GM03348 (cell line): ENCODE measurements at regions not wholly inside any gene's neighbourhood (a gene's known extent, or its start where the extent isn't known, plus 50 kb on each side); places are given as distances from the start of the nearest gene placed in this dataset.

Experiments used
- DNase-seq: peaks from one replicate; pipeline ENCODE4 v3.0.0; 2012; ENCODE audit warnings: low spot score

DNA sequence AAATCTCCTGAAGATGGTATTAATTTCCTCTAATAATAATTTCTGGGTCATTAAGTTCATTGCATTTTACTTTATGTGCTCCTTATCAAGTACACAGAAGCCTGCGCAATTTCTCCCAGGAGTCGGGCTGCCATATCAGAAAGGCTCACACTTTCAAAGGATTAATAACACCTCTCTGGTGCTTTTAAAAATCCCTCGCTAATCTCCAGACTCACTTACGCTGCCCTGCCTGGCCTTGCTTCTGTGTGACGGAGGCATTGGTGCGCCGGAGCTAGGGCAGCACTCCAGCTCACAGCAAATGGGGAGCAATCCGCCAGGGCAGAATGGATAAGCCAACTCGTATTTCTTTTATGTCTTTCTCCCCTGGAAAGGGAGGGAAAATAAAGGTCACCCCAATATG lies 300.8 kb downstream of the EFNB2 start:
- DNase-seq: no peak

DNA sequence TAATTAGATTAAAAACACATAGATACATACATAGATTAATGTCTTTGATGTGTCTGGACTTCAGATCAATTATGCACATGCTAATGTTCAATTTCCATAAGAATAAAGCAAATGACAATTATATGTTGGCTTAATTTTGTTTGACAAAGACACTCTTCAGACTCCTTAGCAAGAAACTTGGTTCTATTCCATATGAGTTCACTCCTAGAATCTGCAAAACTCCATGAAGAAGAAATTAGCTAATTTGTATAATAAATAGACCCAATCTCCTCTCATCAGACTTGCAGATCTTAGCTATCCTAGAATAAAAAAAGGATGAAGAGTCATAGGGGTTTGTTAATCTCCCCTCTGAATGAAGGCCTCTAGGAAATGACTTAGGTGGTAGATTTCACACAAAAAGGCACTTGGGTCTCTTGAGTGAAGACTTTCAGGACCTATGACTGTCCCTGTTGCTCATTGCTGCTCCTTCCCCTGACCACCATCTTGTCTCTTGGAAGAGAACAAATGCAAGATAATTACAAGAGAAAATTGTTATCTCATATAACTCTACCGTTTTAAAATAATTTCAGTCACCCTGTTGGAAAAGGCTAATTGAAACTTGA lies 302.2 kb downstream of the EFNB2 start:
- no peak for DNase-seq

DNA sequence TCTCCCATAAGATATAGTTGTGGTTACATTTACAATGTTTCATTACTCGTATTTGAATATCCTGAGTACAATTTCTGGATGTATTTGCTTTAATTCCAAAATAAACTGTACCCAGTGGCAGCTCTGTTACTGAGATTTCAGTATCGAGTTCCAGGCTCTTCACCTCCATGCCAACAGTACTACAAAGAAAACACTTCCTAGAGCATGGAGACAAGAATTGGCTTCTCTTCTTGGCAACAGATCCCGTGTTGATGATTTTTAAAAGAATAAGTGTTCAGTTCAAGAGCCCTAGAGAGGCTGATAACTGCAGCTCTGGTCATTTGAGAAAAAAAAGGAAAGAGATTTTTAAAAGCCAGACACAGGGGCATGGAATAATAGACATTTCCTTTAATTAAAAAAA lies 302.8 kb downstream of the EFNB2 start:
- no peak for DNase-seq

- no peak for DNase-seq
Measured at GRCh38 chr13:106230450-106230849, 305.0 kb downstream of the EFNB2 start.

DNA sequence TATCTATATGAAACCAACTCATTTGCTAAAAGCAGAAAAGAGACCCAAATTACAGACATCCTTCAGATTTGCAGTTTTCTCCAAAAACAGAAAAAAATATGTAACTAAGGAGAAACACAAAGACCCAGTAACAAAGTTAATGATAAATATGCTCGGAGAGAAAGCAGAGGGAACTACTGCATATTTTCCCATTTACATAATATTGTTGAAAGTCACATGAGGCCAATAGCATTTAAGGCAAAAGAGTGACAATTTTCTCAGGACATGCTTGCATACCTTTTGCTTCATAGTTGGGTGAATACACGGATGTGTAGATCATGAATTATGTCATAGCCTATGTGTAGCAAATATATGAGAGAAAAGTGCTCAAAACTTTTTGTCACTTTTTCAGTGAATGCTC lies 310.3 kb downstream of the EFNB2 start:
- DNase-seq: no peak

GRCh38 chr13:106220211-106220610 lies 315.3 kb downstream of the EFNB2 start:
- DNase-seq: no peak

GRCh38 chr13:106213028-106213757 lies 322.3 kb downstream of the EFNB2 start:
- DNase-seq: peak; percentile 20

- peak; percentile 17 for DNase-seq
Measured at GRCh38 chr13:106212386-106213010, 323.0 kb downstream of the EFNB2 start.

DNA sequence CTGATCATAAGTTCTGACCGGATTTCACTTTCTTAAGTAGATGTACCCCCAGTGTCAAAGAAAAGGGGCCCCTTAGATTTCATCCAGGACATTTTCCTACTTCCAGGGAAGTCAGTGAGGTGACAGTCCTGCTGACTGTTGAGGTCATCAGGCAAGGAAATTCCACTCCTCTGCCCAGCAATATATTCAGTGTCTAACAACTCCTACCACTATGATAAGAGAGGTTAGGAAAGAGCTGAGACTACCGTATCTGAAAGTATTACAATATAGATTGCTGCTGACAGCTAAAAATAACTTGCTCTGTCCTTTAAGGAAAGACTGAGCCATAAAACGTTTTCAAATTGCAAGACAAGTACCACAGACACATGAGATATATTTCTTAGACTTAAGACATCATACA lies 325.1 kb downstream of the EFNB2 start:
- no peak for DNase-seq

DNA sequence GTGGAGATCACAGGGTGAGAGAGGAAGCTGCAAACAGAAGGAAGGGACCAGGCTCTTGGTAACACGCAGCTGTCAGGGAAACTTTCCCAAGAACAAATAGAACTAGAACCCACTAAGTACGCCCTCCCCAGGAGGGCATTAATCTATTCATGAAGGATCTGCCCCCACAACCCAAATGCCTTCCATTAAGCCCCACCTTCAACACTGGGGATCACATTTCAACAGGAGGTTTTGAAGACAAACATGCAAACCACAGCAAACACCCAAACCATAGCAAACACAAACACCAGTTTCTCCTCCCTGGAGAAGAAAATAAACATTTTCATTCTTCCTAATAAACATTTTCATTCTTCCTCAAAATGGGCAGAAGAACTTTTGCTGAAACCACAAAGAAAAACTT lies 329.6 kb downstream of the EFNB2 start:
- no peak for DNase-seq

DNA sequence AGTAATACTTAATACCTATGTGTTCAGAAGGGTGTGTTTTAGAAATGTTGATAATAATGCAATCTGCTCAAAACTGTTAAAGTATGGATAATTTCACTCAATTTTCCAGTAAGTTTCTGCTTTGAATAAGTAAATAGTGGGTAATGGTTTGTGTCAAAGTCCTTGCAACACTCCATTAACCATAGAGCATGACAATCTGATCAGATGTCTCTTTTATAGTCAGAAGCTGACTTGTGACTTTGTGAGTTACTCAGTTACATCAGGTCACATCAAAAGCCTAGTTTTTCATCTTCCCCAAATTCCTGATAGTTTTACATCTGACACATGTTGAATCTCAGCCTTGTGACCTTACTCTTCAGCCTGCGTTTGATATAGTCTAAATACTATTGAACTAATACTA lies 338.0 kb downstream of the EFNB2 start:
- no peak for DNase-seq

GRCh38 chr13:106187501-106188095 lies 347.9 kb downstream of the EFNB2 start:
- DNase-seq: no peak

DNA sequence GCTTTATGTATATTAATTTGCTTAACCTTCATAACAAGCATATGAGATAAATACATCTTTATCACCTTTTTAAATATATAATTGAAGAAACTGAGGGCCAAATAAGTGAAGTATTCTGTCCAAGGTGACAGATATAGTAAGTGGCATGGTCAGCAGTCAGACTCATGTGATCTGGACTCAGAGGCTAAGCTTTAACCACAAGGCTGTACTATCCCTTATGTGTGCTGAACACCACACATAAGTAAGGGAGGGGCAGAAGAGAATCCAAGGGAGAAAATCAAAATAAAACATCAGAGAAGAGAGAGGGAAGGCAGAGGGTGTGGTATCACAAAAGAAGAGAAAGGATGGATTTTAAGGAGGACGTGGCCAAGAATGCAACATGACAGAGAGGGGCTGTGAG lies 348.4 kb downstream of the EFNB2 start:
- no peak for DNase-seq

DNA sequence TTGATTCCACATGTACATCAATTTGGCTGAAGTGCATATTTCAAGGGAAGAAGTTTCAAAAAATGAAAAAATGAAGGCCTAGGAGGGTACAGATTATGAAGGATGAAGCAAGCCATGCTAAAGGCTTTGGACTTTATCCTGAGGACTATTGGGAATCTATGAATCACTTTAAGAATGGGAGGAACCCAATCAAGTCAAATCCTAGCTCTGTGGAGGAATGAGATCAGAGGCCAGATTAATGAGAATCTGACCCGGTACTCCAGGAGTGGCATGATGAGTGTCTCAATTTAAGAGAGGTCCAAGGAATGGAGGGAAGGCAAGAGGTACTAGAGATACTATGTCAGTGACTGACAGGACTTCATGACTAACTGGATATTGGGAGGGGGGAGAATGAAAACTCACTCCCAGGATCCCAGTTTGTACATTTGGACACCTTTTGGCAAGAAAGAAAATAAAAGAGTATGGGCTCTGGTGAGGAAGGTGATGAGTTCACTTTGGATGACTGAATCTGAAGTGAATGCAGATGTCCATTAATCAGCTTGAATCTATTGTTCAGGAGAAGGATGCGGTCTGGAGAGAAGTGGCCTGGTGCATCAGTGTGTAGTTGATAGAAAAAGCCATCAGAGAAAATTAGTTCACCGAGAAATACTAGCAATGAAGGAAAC lies 349.0 kb downstream of the EFNB2 start:
- DNase-seq: no peak

- no peak for DNase-seq
Measured at GRCh38 chr13:106184790-106185189, 350.7 kb downstream of the EFNB2 start.

DNA sequence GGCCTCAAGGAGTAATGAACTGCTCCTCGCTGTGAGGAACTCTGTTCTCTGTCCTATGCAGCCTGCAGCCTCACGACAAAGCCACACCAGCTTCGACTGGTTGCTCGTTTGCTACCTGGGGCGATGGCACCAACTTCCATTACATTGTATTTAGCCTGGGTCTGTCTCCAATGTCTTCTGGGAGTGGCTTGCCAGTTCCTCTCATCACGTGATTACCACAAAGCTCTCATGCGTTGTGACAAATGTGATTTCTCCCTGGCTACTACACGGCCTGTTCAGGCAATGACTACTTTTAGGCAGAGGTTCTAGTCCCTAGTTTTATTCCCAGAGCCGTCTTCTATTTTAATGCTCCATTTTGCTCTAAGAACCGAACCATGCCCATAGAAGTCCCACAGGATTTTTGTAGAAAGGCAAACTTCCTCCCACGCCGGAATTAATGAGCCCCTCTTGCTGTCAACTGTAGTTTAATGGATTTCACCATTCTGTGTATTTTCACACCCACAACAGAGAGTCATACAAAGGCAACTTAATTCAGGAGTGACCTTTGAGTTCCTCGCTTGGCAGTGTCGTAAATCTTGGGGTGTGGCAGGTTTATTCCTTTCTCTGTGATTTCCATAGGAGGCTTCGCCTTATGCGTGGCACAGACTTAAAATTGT lies 351.9 kb downstream of the EFNB2 start:
- DNase-seq: no peak

- peak; percentile 87 for DNase-seq
Measured at GRCh38 chr13:106182404-106182803, 353.1 kb downstream of the EFNB2 start.

- DNase-seq: no peak
Measured at GRCh38 chr13:106178816-106179215, 356.6 kb downstream of the EFNB2 start.

DNA sequence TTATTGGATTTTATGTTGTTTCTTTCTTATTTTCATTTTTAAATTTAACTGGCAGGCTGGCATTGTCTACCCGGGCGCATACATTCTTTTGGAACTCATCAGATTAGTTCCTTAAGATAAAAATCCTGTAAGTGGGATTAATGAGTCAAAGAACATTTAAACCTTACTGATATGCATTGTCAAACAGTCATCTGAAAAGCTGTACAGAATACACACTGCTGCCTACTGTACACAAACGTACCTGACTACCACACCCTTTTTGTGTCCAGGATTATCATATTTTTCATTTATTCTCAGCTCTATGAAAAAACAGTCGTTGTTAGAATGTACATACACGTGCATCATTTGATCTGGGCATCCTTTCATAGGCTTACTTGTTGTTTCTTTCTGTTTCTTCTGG lies 358.3 kb downstream of the EFNB2 start:
- no peak for DNase-seq

- DNase-seq: peak; percentile 51
Measured at GRCh38 chr13:106176117-106176516, 359.3 kb downstream of the EFNB2 start.

- no peak for DNase-seq
Measured at GRCh38 chr13:106173891-106174610, 361.4 kb downstream of the EFNB2 start.
